ENCODE measurements at regions not wholly inside any gene's neighbourhood (a gene's known extent, or its start where the extent isn't known, plus 50 kb on each side); places are given as distances from the start of the nearest gene placed in this dataset.

GRCh38 chr1:29975036-29975694 is 738.8 kb downstream of the PTPRU start:
- DNase-seq = no peak

- no peak for DNase-seq
Measured at GRCh38 chr1:29974316-29974724, 738.0 kb downstream of the PTPRU start.

GRCh38 chr1:29973406-29973805 is 737.1 kb downstream of the PTPRU start:
- DNase-seq = no peak

- DNase-seq = no peak
Measured at GRCh38 chr1:29972421-29973053, 736.2 kb downstream of the PTPRU start.

GRCh38 chr1:29971703-29972102 is 735.4 kb downstream of the PTPRU start:
- DNase-seq = no peak

GRCh38 chr1:29970747-29971325 is 734.5 kb downstream of the PTPRU start:
- DNase-seq = no peak

- no peak for DNase-seq
Measured at GRCh38 chr1:29969576-29969975, 733.3 kb downstream of the PTPRU start.

GRCh38 chr1:29967261-29967660 is 730.9 kb downstream of the PTPRU start:
- DNase-seq = no peak

- no peak for DNase-seq
Measured at GRCh38 chr1:29966526-29967045, 730.3 kb downstream of the PTPRU start.

- no peak for DNase-seq
Measured at GRCh38 chr1:29964718-29965533, 728.6 kb downstream of the PTPRU start.

- DNase-seq = no peak
Measured at GRCh38 chr1:29963946-29964345, 727.6 kb downstream of the PTPRU start.

- DNase-seq = no peak
Measured at GRCh38 chr1:29962831-29963247, 726.5 kb downstream of the PTPRU start.

- no peak for DNase-seq
Measured at GRCh38 chr1:29962336-29962735, 726.0 kb downstream of the PTPRU start.

GRCh38 chr1:29961293-29962059 is 725.2 kb downstream of the PTPRU start:
- no peak for DNase-seq

GRCh38 chr1:29960876-29961275 is 724.6 kb downstream of the PTPRU start:
- no peak for DNase-seq

- DNase-seq = no peak
Measured at GRCh38 chr1:29960156-29960755, 723.9 kb downstream of the PTPRU start.

GRCh38 chr1:29959356-29959755 is 723.0 kb downstream of the PTPRU start:
- no peak for DNase-seq

- no peak for DNase-seq
Measured at GRCh38 chr1:29958271-29958670, 721.9 kb downstream of the PTPRU start.

- DNase-seq = no peak
Measured at GRCh38 chr1:29956349-29957030, 720.2 kb downstream of the PTPRU start.

GRCh38 chr1:29954591-29954990 is 718.3 kb downstream of the PTPRU start:
- no peak for DNase-seq

- no peak for DNase-seq
Measured at GRCh38 chr1:29953961-29954360, 717.6 kb downstream of the PTPRU start.
